Body of pancreas (tissue), 4 donors: ENCODE measurements at regions not wholly inside any gene's neighbourhood (a gene's known extent, or its start where the extent isn't known, plus 50 kb on each side); places are given as distances from the start of the nearest gene placed in this dataset.

Experiments
- ATAC-seq: fragments of 150-250 bp; one replicate; pipeline ENCODE4 v1.9.1; 2016
- DNase-seq, 4 donors: peaks; one replicate each; pipeline ENCODE4 v3.0.0-alpha.2; 2019
- H3K27ac ChIP-seq, 4 donors: fragments of 200-600 bp; sonication (generic); 1 replicate in 3 of 4; 2 replicates in 1 of 4; pipeline versions ENCODE4 v1.5.1 to v1.6.1; 2016 to 2019; ENCODE audit warnings: mild to moderate bottlenecking in 1 of 4, mixed read lengths in 1 of 4, moderate library complexity in 1 of 4
- H3K27me3 ChIP-seq, 2 donors: fragments of 200-600 bp; sonication (generic); one replicate each; pipeline ENCODE4 v1.6.0; 2016; ENCODE audit warnings: mild to moderate bottlenecking in 1 of 2
- H3K36me3 ChIP-seq, 2 donors: fragments of 200-600 bp; sonication (generic); replicated peaks in 1 of 2; 2 replicates each; pipeline ENCODE4 v1.5.1; 2016; ENCODE audit warnings: low read depth in 2 of 2; ENCODE audit not compliant: insufficient read depth in 1 of 2
- H3K4me1 ChIP-seq: fragments of 200-600 bp; sonication (generic); one replicate; pipeline ENCODE4 v1.6.0; 2016
- H3K4me3 ChIP-seq, 2 donors: fragments of 200-600 bp; sonication (generic); 1 replicate in 1 of 2; 2 replicates in 1 of 2; pipeline ENCODE4 v1.5.1; 2016 to 2019
- H3K9me3 ChIP-seq, 3 donors: fragments of 200-600 bp; sonication (generic); 1 replicate in 2 of 3; 2 replicates in 1 of 3; pipeline ENCODE4 v1.5.1; 2016
- POLR2A ChIP-seq, 3 donors: fragments of 450-650 bp; IDR thresholded peaks; one replicate each; pipeline ENCODE4 v1.6.1; 2016; ENCODE audit warnings: antibody characterized with exemption in 3 of 3, mild to moderate bottlenecking in 2 of 3
- WGBS, 2 donors: methylation state at CpG; one replicate each; pipeline ENCODE4 v1.1.5; 2017; 5-methylcytosine and 5-hydroxymethylcytosine counted together
- intact Hi-C: fragments of 100-400 bp; cut with DNase I; formaldehyde crosslinking; loops from one replicate; pipeline ENCODE4 v1.15.1; 2023
- TF ChIP-seq, protein P1 (sequence below), 7 experiments: fragments of 450-650 bp in 4 of 7; fragments of 200-600 bp in 3 of 7; sonication (generic) in 3 of 7; IDR thresholded peaks; one replicate each; pipeline ENCODE4 v1.5.1; 2016 to 2019; ENCODE audit warnings: antibody characterized with exemption in 7 of 7

DNA sequence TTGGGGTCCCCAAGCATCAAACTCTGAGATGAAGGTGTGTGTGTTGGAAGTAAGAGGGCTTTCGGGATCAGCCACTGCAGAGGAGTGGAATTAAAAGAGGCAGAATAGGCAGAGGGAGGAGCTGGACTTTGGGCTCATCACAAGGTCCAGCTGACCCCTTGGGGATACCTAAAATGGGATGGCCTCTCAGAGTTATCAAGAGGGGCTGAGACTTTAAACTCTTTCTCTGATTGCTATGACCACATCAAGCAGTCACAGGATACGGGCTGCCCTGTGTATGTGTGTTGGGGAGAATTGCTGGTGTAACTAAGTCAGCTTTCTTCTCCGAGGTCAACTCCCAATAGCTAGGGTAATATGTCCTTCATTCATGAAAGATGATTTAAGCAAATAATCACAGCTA, 127.7 kb upstream of the SLC14A2 start:
- DNase-seq (no peak), ATAC-seq (no peak)
- intact Hi-C loops: no loop called here
- H3K4me1 ChIP-seq: no peaks in the 10 kb centered on the region
- no peak overlapping the region for H3K27ac ChIP-seq
- 58 to 78% methylated on average over 3 of the region's 3 CpGs for WGBS, 2 donors
- H3K9me3 ChIP-seq: no peaks in the 10 kb centered on the region
- H3K4me3 ChIP-seq: no peak overlapping the region
- TF ChIP-seq, protein P1, sequence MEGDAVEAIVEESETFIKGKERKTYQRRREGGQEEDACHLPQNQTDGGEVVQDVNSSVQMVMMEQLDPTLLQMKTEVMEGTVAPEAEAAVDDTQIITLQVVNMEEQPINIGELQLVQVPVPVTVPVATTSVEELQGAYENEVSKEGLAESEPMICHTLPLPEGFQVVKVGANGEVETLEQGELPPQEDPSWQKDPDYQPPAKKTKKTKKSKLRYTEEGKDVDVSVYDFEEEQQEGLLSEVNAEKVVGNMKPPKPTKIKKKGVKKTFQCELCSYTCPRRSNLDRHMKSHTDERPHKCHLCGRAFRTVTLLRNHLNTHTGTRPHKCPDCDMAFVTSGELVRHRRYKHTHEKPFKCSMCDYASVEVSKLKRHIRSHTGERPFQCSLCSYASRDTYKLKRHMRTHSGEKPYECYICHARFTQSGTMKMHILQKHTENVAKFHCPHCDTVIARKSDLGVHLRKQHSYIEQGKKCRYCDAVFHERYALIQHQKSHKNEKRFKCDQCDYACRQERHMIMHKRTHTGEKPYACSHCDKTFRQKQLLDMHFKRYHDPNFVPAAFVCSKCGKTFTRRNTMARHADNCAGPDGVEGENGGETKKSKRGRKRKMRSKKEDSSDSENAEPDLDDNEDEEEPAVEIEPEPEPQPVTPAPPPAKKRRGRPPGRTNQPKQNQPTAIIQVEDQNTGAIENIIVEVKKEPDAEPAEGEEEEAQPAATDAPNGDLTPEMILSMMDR (IDR thresholded peaks at IDR 0.05): no peak
- TF ChIP-seq POLR2A (IDR thresholded peaks at IDR 0.05): no peak
- H3K36me3 ChIP-seq: no peaks in the 10 kb centered on the region
- no peaks in the 10 kb centered on the region for H3K27me3 ChIP-seq

DNA sequence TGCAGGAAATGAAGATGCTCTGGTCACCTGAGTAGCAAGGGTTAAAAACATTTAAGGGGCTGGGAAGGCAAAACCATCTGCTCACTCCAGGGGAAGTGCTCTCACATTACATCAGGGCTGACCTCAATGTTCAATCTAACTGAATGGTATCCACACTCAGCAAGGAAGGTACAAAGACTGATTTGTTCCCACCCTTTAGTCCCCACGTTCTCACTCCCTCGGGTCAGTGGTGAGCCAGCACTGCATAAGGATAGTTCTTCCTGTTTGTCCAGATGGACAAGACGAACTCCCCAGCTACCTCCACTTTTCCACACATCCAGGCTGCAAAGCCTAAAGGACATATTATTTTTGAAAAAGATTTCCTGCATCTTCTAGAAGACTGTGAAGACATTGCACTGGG, 126.6 kb upstream of the SLC14A2 start:
- no peaks in the 10 kb centered on the region for H3K4me1 ChIP-seq
- no peaks in the 10 kb centered on the region for H3K36me3 ChIP-seq
- TF ChIP-seq POLR2A (IDR thresholded peaks at IDR 0.05): no peak
- TF ChIP-seq, protein P1 (IDR thresholded peaks at IDR 0.05): no peak
- ATAC-seq: no peak
- no peak overlapping the region for H3K4me3 ChIP-seq
- H3K9me3 ChIP-seq: no peaks in the 10 kb centered on the region
- H3K27ac ChIP-seq: no peak overlapping the region
- DNase-seq: no peak
- 30 to 45% methylated on average over 3 of the region's 3 CpGs for WGBS, 2 donors
- H3K27me3 ChIP-seq: no peaks in the 10 kb centered on the region
- intact Hi-C loops: no loop called here

DNA sequence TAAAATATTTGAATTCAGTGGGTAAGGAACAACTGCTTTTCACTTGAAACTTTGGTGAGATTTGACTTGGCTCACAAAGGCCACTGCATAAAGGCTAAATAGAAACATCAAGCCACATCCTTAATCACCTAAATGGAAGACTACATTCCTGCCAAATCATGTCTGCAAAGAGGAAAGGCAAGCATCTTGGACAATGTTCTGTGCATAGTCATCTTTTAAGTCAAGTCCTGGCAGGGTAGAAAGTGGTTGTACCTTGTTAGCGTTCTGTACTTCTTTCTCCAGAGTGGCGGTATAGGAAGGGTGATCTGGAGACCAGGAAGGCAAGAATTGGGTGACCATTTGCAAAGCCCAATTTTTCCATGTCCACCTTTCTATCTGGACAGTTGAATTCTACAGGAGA, 121.4 kb upstream of the SLC14A2 start:
- intact Hi-C loops: no loop called here
- WGBS, 2 donors: 94 to 96% methylated on average over 2 of the region's 2 CpGs
- DNase-seq (no peak), ATAC-seq (no peak)
- no peak for TF ChIP-seq POLR2A (IDR thresholded peaks at IDR 0.05)
- TF ChIP-seq, protein P1 (IDR thresholded peaks at IDR 0.05): no peak
- Histone ChIP-seq H3K36me3 (no peaks in the 10 kb centered on the region), H3K27me3 (no peaks in the 10 kb centered on the region), H3K4me3 (no peak overlapping the region), H3K4me1 (no peaks in the 10 kb centered on the region), H3K9me3 (no peaks in the 10 kb centered on the region), H3K27ac (no peak overlapping the region)

DNA sequence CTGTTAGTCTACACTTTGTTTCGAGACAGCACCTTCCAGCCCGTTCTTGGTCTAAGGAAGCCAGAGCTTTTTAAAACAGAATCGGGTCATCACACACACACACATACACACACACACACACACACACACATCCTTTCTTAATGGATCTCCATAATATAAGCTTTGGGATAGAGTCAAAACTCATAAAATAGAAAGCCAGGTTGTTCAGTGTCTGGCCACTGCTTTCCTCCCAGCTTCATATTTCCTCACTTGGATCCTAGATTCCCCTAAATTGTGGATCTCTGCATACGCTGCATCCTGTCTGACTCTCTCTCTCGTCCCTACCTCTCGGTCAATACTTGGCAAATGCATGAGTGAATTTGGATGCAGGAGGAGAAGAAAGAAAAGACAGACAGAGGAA, 120.5 kb upstream of the SLC14A2 start:
- intact Hi-C loops: no loop called here

DNA sequence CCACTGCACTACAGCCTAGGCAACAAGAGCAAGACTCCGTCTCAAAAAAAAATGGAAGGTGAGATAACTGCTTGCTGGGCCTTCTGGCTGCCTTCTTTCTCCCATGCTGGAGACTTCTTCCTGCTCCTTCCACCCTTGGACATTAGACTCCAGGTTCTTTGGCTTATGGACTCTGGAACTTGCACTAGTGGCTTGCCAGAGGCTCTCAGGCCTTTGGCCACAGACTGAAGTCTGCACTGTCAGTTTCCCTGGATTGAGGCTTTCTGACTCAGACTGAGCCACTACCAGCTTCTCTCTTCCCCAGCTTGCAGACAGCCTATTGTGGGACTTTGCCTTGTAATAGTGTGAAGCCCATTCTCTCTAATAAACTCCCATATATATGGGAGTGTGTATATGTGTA, 118.5 kb upstream of the SLC14A2 start:
- intact Hi-C loops: no loop called here
- ATAC-seq (no peak), DNase-seq (no peak)
- TF ChIP-seq, protein P1 (IDR thresholded peaks at IDR 0.05): no peak
- TF ChIP-seq POLR2A (IDR thresholded peaks at IDR 0.05): no peak
- H3K4me1 ChIP-seq: no peaks in the 10 kb centered on the region
- WGBS, 2 donors: 100% methylated on average over 1 of the region's 1 CpG; no CpG with 5 or more reads in 1 of the 2 donors
- no peaks in the 10 kb centered on the region for H3K36me3 ChIP-seq
- no peak overlapping the region for H3K27ac ChIP-seq
- no peak overlapping the region for H3K4me3 ChIP-seq
- H3K9me3 ChIP-seq: no peaks in the 10 kb centered on the region
- H3K27me3 ChIP-seq: no peaks in the 10 kb centered on the region

More for the DNA sequence above, 120.5 kb upstream of the SLC14A2 start:
- 86 to 92% methylated on average over 6 of the region's 6 CpGs for WGBS, 2 donors
- Histone ChIP-seq H3K4me1 (no peaks in the 10 kb centered on the region), H3K27ac (no peak overlapping the region), H3K27me3 (no peaks in the 10 kb centered on the region), H3K9me3 (no peaks in the 10 kb centered on the region), H3K4me3 (no peak overlapping the region), H3K36me3 (no peaks in the 10 kb centered on the region)
- ATAC-seq: no peak
- no peak for DNase-seq
- no peak for TF ChIP-seq POLR2A (IDR thresholded peaks at IDR 0.05)
